GM23338 (cell line): ENCODE measurements at regions not wholly inside any gene's neighbourhood (a gene's known extent, or its start where the extent isn't known, plus 50 kb on each side); places are given as distances from the start of the nearest gene placed in this dataset.

Source experiments
- ATAC-seq: fragments of 200-7000 bp; cut with Tn5 transposase; 3 replicates; pipeline ENCODE4 v1.9.1; 2020
- DNase-seq: peaks from one replicate; pipeline ENCODE4 v3.0.0-alpha.2; 2015; ENCODE audit warnings: low spot score
- H2AFZ ChIP-seq: fragments of 200-600 bp; sonication (generic); 2 replicates; pipeline ENCODE4 v1.8.0; 2016; ENCODE audit warnings: antibody characterized with exemption, mild to moderate bottlenecking, moderate library complexity
- H3F3A ChIP-seq: fragments of 200-600 bp; sonication (generic); replicated peaks from 2 replicates; pipeline ENCODE4 v1.8.0; 2017; ENCODE audit warnings: antibody characterized with exemption, mixed run types, low read depth
- H3K27ac ChIP-seq: fragments of 200-600 bp; sonication (generic); 2 replicates; pipeline ENCODE4 v1.6.1; 2016; ENCODE audit warnings: low read depth
- H3K27me3 ChIP-seq: fragments of 200-600 bp; sonication (generic); 2 replicates; pipeline ENCODE4 v1.8.0; 2016; ENCODE audit warnings: mild to moderate bottlenecking, mixed run types, moderate library complexity; ENCODE audit not compliant: insufficient read depth
- H3K36me3 ChIP-seq: fragments of 200-600 bp; sonication (generic); 2 replicates; pipeline ENCODE4 v1.8.0; 2016; ENCODE audit warnings: mild to moderate bottlenecking; ENCODE audit not compliant: insufficient read depth
- H3K4me1 ChIP-seq: fragments of 200-600 bp; sonication (generic); 2 replicates; pipeline ENCODE4 v1.8.0; 2016; ENCODE audit warnings: mild to moderate bottlenecking, moderate library complexity; ENCODE audit not compliant: insufficient read depth
- H3K4me2 ChIP-seq: fragments of 200-600 bp; sonication (generic); 2 replicates; pipeline ENCODE4 v1.7.1; 2017; ENCODE audit warnings: mixed run types
- H3K4me3 ChIP-seq: fragments of 200-600 bp; sonication (generic); 2 replicates; pipeline ENCODE4 v1.6.1; 2016; ENCODE audit warnings: mixed run types
- H3K79me2 ChIP-seq: fragments of 200-600 bp; sonication (generic); replicated peaks from 2 replicates; pipeline ENCODE4 v1.8.0; 2017; ENCODE audit warnings: mild to moderate bottlenecking; ENCODE audit not compliant: insufficient read depth
- H3K9me2 ChIP-seq: fragments of 200-600 bp; sonication (generic); 2 replicates; pipeline ENCODE4 v1.8.0; 2017; ENCODE audit not compliant: insufficient read depth
- H4K20me1 ChIP-seq: fragments of 200-600 bp; sonication (generic); replicated peaks from 2 replicates; pipeline ENCODE4 v1.8.0; 2017; ENCODE audit warnings: mild to moderate bottlenecking; ENCODE audit not compliant: insufficient read depth
- H3K27ac Mint-ChIP-seq: 2 replicates; pipeline ENCODE4 v1.8.0; 2020; ENCODE audit warnings: inconsistent platforms, mild to moderate bottlenecking, moderate library complexity, mixed read lengths
- H3K27me3 Mint-ChIP-seq: 3 replicates; pipeline ENCODE4 v1.8.0; 2022; ENCODE audit warnings: low read depth, mild to moderate bottlenecking, moderate library complexity, mixed read lengths, inconsistent platforms; ENCODE audit not compliant: insufficient read depth, poor library complexity
- H3K36me3 Mint-ChIP-seq: 3 replicates; pipeline ENCODE4 v1.8.0; 2021; ENCODE audit warnings: low read depth, mild to moderate bottlenecking, inconsistent platforms, moderate library complexity, mixed read lengths
- H3K4me1 Mint-ChIP-seq: 3 replicates; pipeline ENCODE4 v1.8.0; 2020; ENCODE audit warnings: mild to moderate bottlenecking, inconsistent platforms, mixed read lengths
- H3K4me3 Mint-ChIP-seq: 3 replicates; pipeline ENCODE4 v1.8.0; 2021; ENCODE audit warnings: moderate library complexity, mild to moderate bottlenecking, inconsistent platforms, mixed read lengths
- H3K9me3 Mint-ChIP-seq: 3 replicates; pipeline ENCODE4 v1.8.0; 2020; ENCODE audit warnings: moderate library complexity, mild to moderate bottlenecking, inconsistent platforms, mixed read lengths
- CTCF ChIP-seq, 2 experiments: fragments of 200-600 bp in 1 of 2; sonication (generic) in 1 of 2; conservative IDR thresholded peaks; 2 replicates each; pipeline versions ENCODE4 v1.5.1 to v1.6.1; 2016 to 2017; ENCODE audit warnings: antibody characterized with exemption in 2 of 2, low read depth in 2 of 2, mild to moderate bottlenecking in 2 of 2, moderate library complexity in 1 of 2
- EZH2 ChIP-seq: fragments of 200-600 bp; sonication (generic); IDR thresholded peaks from one replicate; pipeline ENCODE4 v1.8.0; 2017; ENCODE audit warnings: antibody characterized with exemption, mild to moderate bottlenecking, low read depth; ENCODE audit not compliant: unreplicated experiment
- EZH2phosphoT487 ChIP-seq: fragments of 200-600 bp; sonication (generic); IDR thresholded peaks from one replicate; pipeline ENCODE4 v1.8.1; 2018; ENCODE audit warnings: antibody characterized with exemption; ENCODE audit not compliant: unreplicated experiment
- JUNB ChIP-seq: IDR thresholded peaks from one replicate; pipeline ENCODE4 v1.6.1; 2016; ENCODE audit warnings: antibody characterized with exemption; ENCODE audit not compliant: unreplicated experiment
- POLR2AphosphoS5 ChIP-seq: IDR thresholded peaks from 2 replicates; pipeline ENCODE4 v1.6.1; 2016; ENCODE audit warnings: antibody characterized with exemption, low read depth
- ZNF114 ChIP-seq: fragments of 250-450 bp; sonication (Bioruptor Pico); IDR thresholded peaks from 2 replicates; pipeline ENCODE4 v1.5.0; 2020; ENCODE audit warnings: mild to moderate bottlenecking, moderate library complexity
- ZNF331 ChIP-seq: fragments of 250-450 bp; sonication (Bioruptor Pico); IDR thresholded peaks from 2 replicates; pipeline ENCODE4 v1.5.0; 2020; ENCODE audit warnings: low read depth, mild to moderate bottlenecking, moderate library complexity
- TF ChIP-seq, protein P1 (sequence below): IDR thresholded peaks from 2 replicates; pipeline ENCODE4 v1.6.1; 2016; ENCODE audit warnings: antibody characterized with exemption
- TF ChIP-seq, protein P2 (sequence below): IDR thresholded peaks from one replicate; pipeline ENCODE4 v1.6.1; 2018; ENCODE audit warnings: antibody characterized with exemption; ENCODE audit not compliant: unreplicated experiment

DNA sequence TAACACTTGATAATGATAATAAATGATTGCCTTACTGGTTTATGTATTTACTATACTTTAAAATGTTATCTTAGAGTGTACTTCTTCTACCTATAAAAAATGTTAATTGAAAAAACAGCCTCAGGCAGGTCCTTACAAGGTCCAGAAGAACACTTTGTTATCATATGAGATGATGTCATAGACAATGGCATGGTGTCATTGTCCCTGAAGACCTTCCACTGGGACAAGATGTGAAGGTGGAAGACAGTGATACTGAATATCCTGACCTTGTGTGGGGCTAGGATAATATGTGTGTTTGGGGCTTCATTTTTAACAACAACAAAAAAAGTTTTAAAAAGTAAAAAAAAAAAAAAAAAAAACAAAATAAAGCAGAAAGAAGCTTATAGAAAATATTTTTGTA lies 342.2 kb upstream of the KYNU start (continued):
- TF ChIP-seq POLR2AphosphoS5 (no peak), EZH2phosphoT487 (no peak), ZNF331 (no peak), EZH2 (no peak), ZNF114 (CRISPR knock-in tag) (no peak)
- TF ChIP-seq, protein P1, sequence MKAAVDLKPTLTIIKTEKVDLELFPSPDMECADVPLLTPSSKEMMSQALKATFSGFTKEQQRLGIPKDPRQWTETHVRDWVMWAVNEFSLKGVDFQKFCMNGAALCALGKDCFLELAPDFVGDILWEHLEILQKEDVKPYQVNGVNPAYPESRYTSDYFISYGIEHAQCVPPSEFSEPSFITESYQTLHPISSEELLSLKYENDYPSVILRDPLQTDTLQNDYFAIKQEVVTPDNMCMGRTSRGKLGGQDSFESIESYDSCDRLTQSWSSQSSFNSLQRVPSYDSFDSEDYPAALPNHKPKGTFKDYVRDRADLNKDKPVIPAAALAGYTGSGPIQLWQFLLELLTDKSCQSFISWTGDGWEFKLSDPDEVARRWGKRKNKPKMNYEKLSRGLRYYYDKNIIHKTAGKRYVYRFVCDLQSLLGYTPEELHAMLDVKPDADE = no peak
- TF ChIP-seq, protein P2, sequence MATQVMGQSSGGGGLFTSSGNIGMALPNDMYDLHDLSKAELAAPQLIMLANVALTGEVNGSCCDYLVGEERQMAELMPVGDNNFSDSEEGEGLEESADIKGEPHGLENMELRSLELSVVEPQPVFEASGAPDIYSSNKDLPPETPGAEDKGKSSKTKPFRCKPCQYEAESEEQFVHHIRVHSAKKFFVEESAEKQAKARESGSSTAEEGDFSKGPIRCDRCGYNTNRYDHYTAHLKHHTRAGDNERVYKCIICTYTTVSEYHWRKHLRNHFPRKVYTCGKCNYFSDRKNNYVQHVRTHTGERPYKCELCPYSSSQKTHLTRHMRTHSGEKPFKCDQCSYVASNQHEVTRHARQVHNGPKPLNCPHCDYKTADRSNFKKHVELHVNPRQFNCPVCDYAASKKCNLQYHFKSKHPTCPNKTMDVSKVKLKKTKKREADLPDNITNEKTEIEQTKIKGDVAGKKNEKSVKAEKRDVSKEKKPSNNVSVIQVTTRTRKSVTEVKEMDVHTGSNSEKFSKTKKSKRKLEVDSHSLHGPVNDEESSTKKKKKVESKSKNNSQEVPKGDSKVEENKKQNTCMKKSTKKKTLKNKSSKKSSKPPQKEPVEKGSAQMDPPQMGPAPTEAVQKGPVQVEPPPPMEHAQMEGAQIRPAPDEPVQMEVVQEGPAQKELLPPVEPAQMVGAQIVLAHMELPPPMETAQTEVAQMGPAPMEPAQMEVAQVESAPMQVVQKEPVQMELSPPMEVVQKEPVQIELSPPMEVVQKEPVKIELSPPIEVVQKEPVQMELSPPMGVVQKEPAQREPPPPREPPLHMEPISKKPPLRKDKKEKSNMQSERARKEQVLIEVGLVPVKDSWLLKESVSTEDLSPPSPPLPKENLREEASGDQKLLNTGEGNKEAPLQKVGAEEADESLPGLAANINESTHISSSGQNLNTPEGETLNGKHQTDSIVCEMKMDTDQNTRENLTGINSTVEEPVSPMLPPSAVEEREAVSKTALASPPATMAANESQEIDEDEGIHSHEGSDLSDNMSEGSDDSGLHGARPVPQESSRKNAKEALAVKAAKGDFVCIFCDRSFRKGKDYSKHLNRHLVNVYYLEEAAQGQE = no peak

GRCh38 chr2:142533177-142533576 lies 344.3 kb upstream of the KYNU start:
- Mint-ChIP-seq H3K27me3 (no peaks in the 10 kb centered on the region), H3K4me3 (no peak overlapping the region), H3K4me1 (peaks cover 3% of the 10 kb centered on the region; the same call in 2 of the 3 replicates), H3K27ac (no peak overlapping the region), H3K36me3 (no peaks in the 10 kb centered on the region), H3K9me3 (0 out of 3 replicates have a peak, but pooled peaks cover 5% of the 10 kb centered on the region)
- DNase-seq (no peak), ATAC-seq (no peak)
- H3K27ac ChIP-seq = no peak overlapping the region
- no peaks in the 10 kb centered on the region for H3K9me2 ChIP-seq
- no peaks in the 10 kb centered on the region for H4K20me1 ChIP-seq
- H3K4me1 ChIP-seq = no peaks in the 10 kb centered on the region
- no peaks in the 10 kb centered on the region for H3K27me3 ChIP-seq
- H2AFZ ChIP-seq = no peak overlapping the region
- TF ChIP-seq ZNF114 (CRISPR knock-in tag) (no peak), EZH2phosphoT487 (no peak), CTCF (conservative IDR thresholded peaks at IDR 0.05; ENCODE audit: low read depth in 2 of 2) (no peak), JUNB (no peak)
- TF ChIP-seq, protein P1 = no peak
- no peaks in the 10 kb centered on the region for H3F3A ChIP-seq
- H3K4me3 ChIP-seq = no peak overlapping the region
- no peaks in the 10 kb centered on the region for H3K79me2 ChIP-seq
- no peaks in the 10 kb centered on the region for H3K36me3 ChIP-seq
- H3K4me2 ChIP-seq = no peak overlapping the region
